HCT116 (cell line): ENCODE measurements at regions not wholly inside any gene's neighbourhood (a gene's known extent, or its start where the extent isn't known, plus 50 kb on each side); places are given as distances from the start of the nearest gene placed in this dataset.

Source experiments
- ATAC-seq: fragments of 200-7000 bp; cut with Tn5 transposase; 2 replicates; pipeline ENCODE4 v1.9.1; 2020; ENCODE audit warnings: mild to moderate bottlenecking, moderate library complexity
- BruUV-seq: library from RNA; stranded (reverse); fragments of 400-500 nt; replicated peaks from 2 replicates; lab custom pipeline; 2021; lab: Mats Ljungman, UMichigan
- CTCF ChIA-PET: fragments of 300-600 bp; sonication (Branson Sonifier 250); formaldehyde crosslinking; loops from one replicate; lab custom pipeline; 2021; ENCODE audit warnings: antibody characterized with exemption; lab: Charles Lee
- POLR2A ChIA-PET: fragments of 300-600, 350-600 bp; sonication (Branson Sonifier 250); formaldehyde crosslinking; loops from one replicate; lab custom pipeline; 2021; ENCODE audit warnings: antibody characterized with exemption; lab: Charles Lee
- RAD21 ChIA-PET, 2 experiments: fragments of 300-600 bp; sonication (Branson Sonifier 250); formaldehyde crosslinking; loops; one replicate each; lab custom pipeline; 2023; ENCODE audit warnings: low total read pairs in 2 of 2; ENCODE audit not compliant: uncharacterized antibody in 2 of 2, unreplicated experiment in 2 of 2, low non-redundant PET in 1 of 2; lab: Charles Lee
- DNase-seq: peaks from one replicate; pipeline ENCODE4 v3.0.0-alpha.2; 2010; ENCODE audit warnings: low read depth, low spot score
- H2AFZ ChIP-seq: fragments of 200-600 bp; shearing (Covaris generic), sonication (generic); 2 replicates; pipeline ENCODE4 v1.6.1; 2017; ENCODE audit warnings: low read depth, mixed run types, mixed read lengths, antibody characterized with exemption, low read length; ENCODE audit not compliant: poor library complexity, severe bottlenecking
- H3K27ac ChIP-seq: 2 replicates; pipeline ENCODE4 v1.5.1; 2012; ENCODE audit warnings: low read depth, low read length
- H3K27me3 ChIP-seq: fragments of 200-600 bp; sonication (generic); 2 replicates; pipeline ENCODE4 v1.6.1; 2016; ENCODE audit warnings: mixed run types, low read length, mixed read lengths; ENCODE audit not compliant: insufficient read depth
- H3K36me3 ChIP-seq, 2 experiments: fragments of 200-500 bp in 1 of 2; fragments of 200-600 bp in 1 of 2; sonication (Bioruptor generic) in 1 of 2; sonication (generic) in 1 of 2; 2 replicates each; pipeline versions ENCODE4 v1.5.1 to v1.6.1; 2014 to 2016; ENCODE audit warnings: low read length in 2 of 2, inconsistent platforms in 1 of 2, mixed read lengths in 1 of 2, mixed run types in 1 of 2; ENCODE audit not compliant: insufficient read depth in 2 of 2, control insufficient read depth in 1 of 2
- H3K4me1 ChIP-seq, 2 experiments: fragments of 200-600 bp in 1 of 2; sonication (generic) in 1 of 2; 2 replicates each; pipeline versions ENCODE4 v1.5.1 to v1.6.1; 2012 to 2017; ENCODE audit warnings: low read length in 2 of 2, inconsistent platforms in 1 of 2, mild to moderate bottlenecking in 1 of 2, mixed read lengths in 1 of 2, mixed run types in 1 of 2, moderate library complexity in 1 of 2; ENCODE audit not compliant: insufficient read depth in 2 of 2, control insufficient read depth in 1 of 2
- H3K4me2 ChIP-seq: fragments of 200-600 bp; sonication (generic); 2 replicates; pipeline ENCODE4 v1.6.1; 2017; ENCODE audit warnings: mixed run types, low read length, mixed read lengths
- H3K4me3 ChIP-seq, 2 experiments: fragments of 200-600 bp in 1 of 2; sonication (generic) in 1 of 2; replicated peaks in 1 of 2; 2 replicates each; pipeline ENCODE4 v1.5.1; 2011 to 2016; ENCODE audit warnings: low read length in 2 of 2, control low read depth in 1 of 2, low read depth in 1 of 2, mild to moderate bottlenecking in 1 of 2, mixed read lengths in 1 of 2, mixed run types in 1 of 2
- H3K79me2 ChIP-seq: fragments of 200-600 bp; sonication (generic); 2 replicates; pipeline ENCODE4 v1.6.1; 2017; ENCODE audit warnings: mild to moderate bottlenecking, mixed run types, low read length, moderate library complexity, mixed read lengths; ENCODE audit not compliant: insufficient read depth
- H3K9ac ChIP-seq: fragments of 200-600 bp; sonication (generic); 2 replicates; pipeline ENCODE4 v1.6.1; 2016; ENCODE audit warnings: low read length, mixed read lengths
- H3K9me2 ChIP-seq: fragments of 200-600 bp; sonication (generic), shearing (Covaris generic); 2 replicates; pipeline ENCODE4 v1.6.1; 2017; ENCODE audit warnings: mixed run types, mild to moderate bottlenecking, moderate library complexity; ENCODE audit not compliant: insufficient read depth
- H3K9me3 ChIP-seq, 2 experiments: fragments of 200-500 bp in 1 of 2; fragments of 200-600 bp in 1 of 2; sonication (Bioruptor generic) in 1 of 2; sonication (generic) in 1 of 2; 2 replicates each; pipeline ENCODE4 v1.6.1; 2014 to 2017; ENCODE audit warnings: low read length in 2 of 2, mixed read lengths in 2 of 2, inconsistent platforms in 1 of 2, low read depth in 1 of 2, mild to moderate bottlenecking in 1 of 2, mixed run types in 1 of 2, moderate library complexity in 1 of 2; ENCODE audit not compliant: control insufficient read depth in 1 of 2, insufficient read depth in 1 of 2
- H4K20me1 ChIP-seq: fragments of 200-600 bp; sonication (generic), shearing (Covaris generic); 2 replicates; pipeline ENCODE4 v1.6.1; 2017; ENCODE audit warnings: mixed run types, mild to moderate bottlenecking, moderate library complexity; ENCODE audit not compliant: insufficient read depth
- ATF3 ChIP-seq: IDR thresholded peaks from 2 replicates; pipeline ENCODE4 v1.6.1; 2012
- CBX3 ChIP-seq: IDR thresholded peaks from 2 replicates; pipeline ENCODE4 v1.6.1; 2012; ENCODE audit warnings: low read depth
- CEBPB ChIP-seq: IDR thresholded peaks from 2 replicates; pipeline ENCODE4 v1.6.1; 2012; ENCODE audit warnings: low read depth
- CTCF ChIP-seq, 3 experiments: fragments of 200-600 bp in 1 of 3; sonication (generic) in 1 of 3; IDR thresholded peaks in 2 of 3; conservative IDR thresholded peaks in 1 of 3; 2 replicates each; pipeline ENCODE4 v1.5.1; 2012 to 2017; ENCODE audit warnings: low read depth in 2 of 3, low read length in 2 of 3, antibody characterized with exemption in 1 of 3, borderline replicate concordance in 1 of 3, control low read depth in 1 of 3, mild to moderate bottlenecking in 1 of 3, mixed read lengths in 1 of 3, mixed run types in 1 of 3, moderate library complexity in 1 of 3; ENCODE audit not compliant: insufficient read depth in 1 of 3
- EGR1 ChIP-seq: IDR thresholded peaks from 2 replicates; pipeline ENCODE4 v1.6.1; 2012; ENCODE audit warnings: low read depth
- ELF1 ChIP-seq: IDR thresholded peaks from 2 replicates; pipeline ENCODE4 v1.6.1; 2012; ENCODE audit warnings: low read depth, borderline replicate concordance
- EZH2 ChIP-seq: fragments of 200-600 bp; sonication (generic); IDR thresholded peaks from 2 replicates; pipeline ENCODE4 v1.6.1; 2017; ENCODE audit warnings: antibody characterized with exemption, mixed run types
- FOSL1 ChIP-seq: IDR thresholded peaks from 2 replicates; pipeline ENCODE4 v1.6.1; 2012; ENCODE audit warnings: low read depth
- JUND ChIP-seq: IDR thresholded peaks from 2 replicates; pipeline ENCODE4 v1.6.1; 2012
- MAX ChIP-seq: IDR thresholded peaks from 2 replicates; pipeline ENCODE4 v1.6.1; 2012
- POLR2A ChIP-seq: IDR thresholded peaks from 2 replicates; pipeline ENCODE4 v1.7.0; 2011; ENCODE audit warnings: borderline replicate concordance; ENCODE audit not compliant: insufficient read depth, insufficient read length; ENCODE audit errors: extremely low read depth
- POLR2AphosphoS5 ChIP-seq: IDR thresholded peaks from 2 replicates; pipeline ENCODE4 v1.6.1; 2011; ENCODE audit warnings: mild to moderate bottlenecking, low read depth, low read length, moderate library complexity
- SP1 ChIP-seq: IDR thresholded peaks from 2 replicates; pipeline ENCODE4 v1.6.1; 2012; ENCODE audit warnings: low read depth
- SRF ChIP-seq: IDR thresholded peaks from 2 replicates; pipeline ENCODE4 v1.6.1; 2012; ENCODE audit warnings: low read depth
- YY1 ChIP-seq: IDR thresholded peaks from 2 replicates; pipeline ENCODE4 v1.6.1; 2011; ENCODE audit warnings: low read length, low read depth, moderate library complexity, mild to moderate bottlenecking; ENCODE audit not compliant: insufficient replicate concordance; ENCODE audit errors: extremely low read depth
- ZBTB33 ChIP-seq: IDR thresholded peaks from 2 replicates; pipeline ENCODE4 v1.6.1; 2011; ENCODE audit warnings: mild to moderate bottlenecking, low read length, moderate library complexity; ENCODE audit not compliant: insufficient replicate concordance; ENCODE audit errors: extremely low read depth
- ZFX ChIP-seq: fragments of 450-650 bp; IDR thresholded peaks from 2 replicates; pipeline ENCODE4 v1.6.1; 2017
- ZNF274 ChIP-seq: fragments of 200-500 bp; sonication (Bioruptor generic); IDR thresholded peaks from 2 replicates; pipeline ENCODE4 v1.6.1; 2014; ENCODE audit warnings: mild to moderate bottlenecking, low read depth, low read length, inconsistent platforms
- intact Hi-C: fragments of 100-400 bp; cut with micrococcal nuclease; formaldehyde crosslinking; loops from 2 replicates; pipeline ENCODE4 v1.10.0; 2022

GRCh38 chr1:61618755-61619154 lies 106.2 kb downstream of the TM2D1 start:
- H3K9me3 ChIP-seq: no peaks in the 10 kb centered on the region
- no TSS peak for BruUV-seq
- intact Hi-C loops: no loop called here
- TF ChIP-seq ATF3: no peak
- no peak for TF ChIP-seq CEBPB
- no peak for TF ChIP-seq POLR2AphosphoS5
- no peak for TF ChIP-seq FOSL1
- TF ChIP-seq, all 23 proteins: peak for 0
- ChIA-PET CTCF (no interaction called here), POLR2A (no interaction called here), RAD21 (no interaction called here)
- Histone ChIP-seq H3K27me3 (no peaks in the 10 kb centered on the region), H3K9me2 (no peaks in the 10 kb centered on the region), H3K4me2 (no peak overlapping the region), H2AFZ (no peak overlapping the region), H4K20me1 (no peaks in the 10 kb centered on the region), H3K4me3 (no peak overlapping the region), H3K36me3 (no peaks in the 10 kb centered on the region), H3K79me2 (no peaks in the 10 kb centered on the region), H3K9ac (no peak overlapping the region), H3K27ac (no peak overlapping the region), H3K4me1 (no peaks in the 10 kb centered on the region)
- no peak for DNase-seq
- ATAC-seq: no peak

- POLR2A ChIA-PET: no interaction called here
- RAD21 ChIA-PET: no interaction called here
- Histone ChIP-seq H3K27me3 (no peaks in the 10 kb centered on the region), H3K4me2 (no peak overlapping the region), H3K4me3 (no peak overlapping the region), H3K79me2 (no peaks in the 10 kb centered on the region), H3K27ac (no peak overlapping the region), H3K9ac (no peak overlapping the region), H4K20me1 (no peaks in the 10 kb centered on the region), H3K36me3 (no peaks in the 10 kb centered on the region), H3K4me1 (no peaks in the 10 kb centered on the region), H2AFZ (no peak overlapping the region)
- CTCF ChIA-PET: no interaction called here
- BruUV-seq: no TSS peak
- intact Hi-C loops: no loop called here
- DNase-seq: no peak
- TF ChIP-seq SRF (no peak), SP1 (no peak), ELF1 (no peak), ZNF274 (no peak), POLR2A (no peak), MAX (no peak), ZBTB33 (no peak), YY1 (no peak), CTCF (IDR thresholded peaks at IDR 0.05 in 2 of 3, conservative IDR thresholded peaks at IDR 0.05 in 1 of 3; ENCODE audit: borderline replicate concordance in 1 of 3, insufficient read depth in 1 of 3, low read depth in 2 of 3, low read length in 2 of 3) (no peak), ZFX (no peak), CBX3 (no peak), CEBPB (no peak), JUND (no peak), EGR1 (no peak), EZH2 (no peak), POLR2AphosphoS5 (no peak)
- TF ChIP-seq, all 23 proteins: peak for 0
- no peak for ATAC-seq
- H3K9me2 ChIP-seq: no peaks in the 10 kb centered on the region
- no peaks in the 10 kb centered on the region for H3K9me3 ChIP-seq
These were observed 106.7 kb downstream of the TM2D1 start for GRCh38 chr1:61618193-61618592.
